B cell (primary cell): ENCODE measurements at regions not wholly inside any gene's neighbourhood (a gene's known extent, or its start where the extent isn't known, plus 50 kb on each side); places are given as distances from the start of the nearest gene placed in this dataset.

ENCODE experiments used
- EZH2 ChIP-seq: IDR thresholded peaks from 2 replicates; pipeline ENCODE4 v1.6.1; 2012; ENCODE audit warnings: borderline replicate concordance, low read depth, mild to moderate bottlenecking, moderate library complexity, low read length; ENCODE audit not compliant: insufficient read depth, poor library complexity, severe bottlenecking
- TF ChIP-seq, protein P1 (sequence below): fragments of 200-600 bp; IDR thresholded peaks from one replicate; pipeline ENCODE4 v1.8.0; 2022; ENCODE audit warnings: antibody characterized with exemption, mild to moderate bottlenecking

DNA sequence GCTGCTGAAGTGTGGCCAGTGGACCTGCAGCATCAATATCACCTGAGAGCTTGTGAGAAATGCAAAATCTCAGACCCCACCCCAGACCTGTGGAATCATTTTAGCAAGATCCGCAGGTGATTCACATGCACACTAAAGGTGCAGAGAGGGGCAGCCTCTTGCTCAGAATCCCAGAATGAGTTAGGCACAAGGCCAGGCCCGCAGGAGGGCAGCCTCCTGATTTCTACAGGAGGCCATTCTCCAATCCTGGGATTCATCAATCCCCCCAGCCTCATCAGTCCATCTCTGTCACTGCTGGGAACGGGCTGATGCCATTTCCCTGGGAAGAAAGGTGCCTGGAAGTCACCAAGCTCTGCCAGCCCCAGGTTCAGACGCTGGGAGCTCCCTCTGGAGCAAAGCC, 63.0 kb upstream of the GPR26 start:
- TF ChIP-seq, protein P1, sequence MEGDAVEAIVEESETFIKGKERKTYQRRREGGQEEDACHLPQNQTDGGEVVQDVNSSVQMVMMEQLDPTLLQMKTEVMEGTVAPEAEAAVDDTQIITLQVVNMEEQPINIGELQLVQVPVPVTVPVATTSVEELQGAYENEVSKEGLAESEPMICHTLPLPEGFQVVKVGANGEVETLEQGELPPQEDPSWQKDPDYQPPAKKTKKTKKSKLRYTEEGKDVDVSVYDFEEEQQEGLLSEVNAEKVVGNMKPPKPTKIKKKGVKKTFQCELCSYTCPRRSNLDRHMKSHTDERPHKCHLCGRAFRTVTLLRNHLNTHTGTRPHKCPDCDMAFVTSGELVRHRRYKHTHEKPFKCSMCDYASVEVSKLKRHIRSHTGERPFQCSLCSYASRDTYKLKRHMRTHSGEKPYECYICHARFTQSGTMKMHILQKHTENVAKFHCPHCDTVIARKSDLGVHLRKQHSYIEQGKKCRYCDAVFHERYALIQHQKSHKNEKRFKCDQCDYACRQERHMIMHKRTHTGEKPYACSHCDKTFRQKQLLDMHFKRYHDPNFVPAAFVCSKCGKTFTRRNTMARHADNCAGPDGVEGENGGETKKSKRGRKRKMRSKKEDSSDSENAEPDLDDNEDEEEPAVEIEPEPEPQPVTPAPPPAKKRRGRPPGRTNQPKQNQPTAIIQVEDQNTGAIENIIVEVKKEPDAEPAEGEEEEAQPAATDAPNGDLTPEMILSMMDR, result no peak
- no peak for TF ChIP-seq EZH2
